ENCODE measurements at regions not wholly inside any gene's neighbourhood (a gene's known extent, or its start where the extent isn't known, plus 50 kb on each side); places are given as distances from the start of the nearest gene placed in this dataset.

DNA sequence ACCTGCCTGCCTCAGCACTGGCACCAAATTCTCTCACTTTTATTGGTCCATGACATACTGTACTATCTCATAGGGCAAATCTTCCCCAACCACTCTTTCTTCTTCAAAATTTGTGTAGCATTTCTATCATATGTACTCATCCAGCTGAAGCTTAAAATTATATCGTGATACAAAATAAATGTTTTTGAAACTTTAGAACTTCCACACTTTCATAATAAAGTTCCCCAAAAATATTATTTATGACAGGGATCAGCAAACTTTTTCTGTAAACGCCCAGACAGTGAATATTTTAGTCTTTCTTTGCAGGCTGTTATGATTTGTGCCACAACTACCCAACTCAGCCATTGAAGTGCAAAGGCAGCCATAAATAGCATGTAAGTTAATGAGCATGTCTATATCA lies 76.2 kb upstream of the POU3F3 start (continued):
- TF ChIP-seq, protein P1, sequence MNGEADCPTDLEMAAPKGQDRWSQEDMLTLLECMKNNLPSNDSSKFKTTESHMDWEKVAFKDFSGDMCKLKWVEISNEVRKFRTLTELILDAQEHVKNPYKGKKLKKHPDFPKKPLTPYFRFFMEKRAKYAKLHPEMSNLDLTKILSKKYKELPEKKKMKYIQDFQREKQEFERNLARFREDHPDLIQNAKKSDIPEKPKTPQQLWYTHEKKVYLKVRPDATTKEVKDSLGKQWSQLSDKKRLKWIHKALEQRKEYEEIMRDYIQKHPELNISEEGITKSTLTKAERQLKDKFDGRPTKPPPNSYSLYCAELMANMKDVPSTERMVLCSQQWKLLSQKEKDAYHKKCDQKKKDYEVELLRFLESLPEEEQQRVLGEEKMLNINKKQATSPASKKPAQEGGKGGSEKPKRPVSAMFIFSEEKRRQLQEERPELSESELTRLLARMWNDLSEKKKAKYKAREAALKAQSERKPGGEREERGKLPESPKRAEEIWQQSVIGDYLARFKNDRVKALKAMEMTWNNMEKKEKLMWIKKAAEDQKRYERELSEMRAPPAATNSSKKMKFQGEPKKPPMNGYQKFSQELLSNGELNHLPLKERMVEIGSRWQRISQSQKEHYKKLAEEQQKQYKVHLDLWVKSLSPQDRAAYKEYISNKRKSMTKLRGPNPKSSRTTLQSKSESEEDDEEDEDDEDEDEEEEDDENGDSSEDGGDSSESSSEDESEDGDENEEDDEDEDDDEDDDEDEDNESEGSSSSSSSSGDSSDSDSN (CRISPR knock-in tag; IDR thresholded peaks at IDR 0.05): no peak
- TF ChIP-seq RBAK (CRISPR knock-in tag; IDR thresholded peaks at IDR 0.05) (no peak), KAT2B (IDR thresholded peaks at IDR 0.05; ENCODE audit: borderline replicate concordance, low read depth, low read length) (no peak), YEATS4 (CRISPR knock-in tag; IDR thresholded peaks at IDR 0.05; ENCODE audit: borderline replicate concordance) (no peak), ZNF10 (CRISPR knock-in tag; IDR thresholded peaks at IDR 0.05; ENCODE audit: borderline replicate concordance, low read depth) (no peak), CHCHD3 (CRISPR knock-in tag; IDR thresholded peaks at IDR 0.05) (no peak), ATRX (CRISPR knock-in tag; IDR thresholded peaks at IDR 0.05; ENCODE audit: borderline replicate concordance) (no peak), FOXP1 (IDR thresholded peaks at IDR 0.05) (no peak), FOXP1 (CRISPR knock-in tag; IDR thresholded peaks at IDR 0.05) (no peak), HMGXB4 (CRISPR knock-in tag; IDR thresholded peaks at IDR 0.05; ENCODE audit: borderline replicate concordance in 1 of 2, low read depth in 1 of 2) (no peak)

GRCh38 chr2:104781151-104781550 lies 72.8 kb upstream of the POU3F3 start:
- no peaks in the 10 kb centered on the region for H4K20me1 ChIP-seq (ENCODE audit: insufficient read depth, low read length)
- in situ Hi-C loops (cut with HindIII; ENCODE audit: extremely low pct_ligation_motif_present, low pct_unique_long_range_greater_than_20kb): no loop called here
- H3K4me3 ChIP-seq (replicated peaks in 1 of 3; ENCODE audit: insufficient read depth in 1 of 3, low read depth in 2 of 3, low read length in 3 of 3): no peak overlapping the region
- POLR2A ChIA-PET: no interaction called here
- intact Hi-C loops (cut with micrococcal nuclease; ENCODE audit: unreplicated experiment): no loop called here
- BruUV-seq (replicated peaks): no TSS peak
- CTCF ChIA-PET (ENCODE audit: low intra/inter-chr PET ratio, low total read pairs): no interaction called here
- FAIRE-seq (no peak), ATAC-seq (no peak), DNase-seq (ENCODE audit: low spot score) (no peak)
- H3K27me3 ChIP-seq (ENCODE audit: control insufficient read depth in 1 of 2, insufficient read depth in 2 of 2, low read length in 2 of 2): peaks cover 0 to 19% of the 10 kb centered on the region in 2 experiments; a peak in 2 of 5 replicates
- H3K9ac ChIP-seq (ENCODE audit: insufficient read depth, low read depth, low read length): no peak overlapping the region
- no peaks in the 10 kb centered on the region for H3K79me2 ChIP-seq (ENCODE audit: insufficient read depth, low read length)
- H3K27ac ChIP-seq (ENCODE audit: extremely low read length, insufficient read depth, low read length): no peak overlapping the region
- H3K4me2 ChIP-seq (ENCODE audit: low read depth, low read length): no peak overlapping the region
- no peaks in the 10 kb centered on the region for H3K4me1 ChIP-seq (ENCODE audit: insufficient read depth, low read length)
- H3K36me3 ChIP-seq (replicated peaks in 1 of 2; ENCODE audit: control insufficient read depth in 1 of 2, insufficient read depth in 2 of 2, low read length in 2 of 2): no peaks in the 10 kb centered on the region
- no peak overlapping the region for H2AFZ ChIP-seq (ENCODE audit: low read length)
- no peaks in the 10 kb centered on the region for H3K9me3 ChIP-seq (ENCODE audit: low read length)
- TF ChIP-seq HNRNPK (IDR thresholded peaks at IDR 0.05; ENCODE audit: low read depth, low read length, poor library complexity, severe bottlenecking) (no peak), IKZF5 (CRISPR knock-in tag; IDR thresholded peaks at IDR 0.05) (no peak), PTBP1 (IDR thresholded peaks at IDR 0.05; ENCODE audit: low read depth, low read length, poor library complexity, severe bottlenecking) (no peak), ZNF260 (CRISPR knock-in tag; IDR thresholded peaks at IDR 0.05; ENCODE audit: borderline replicate concordance, low read depth) (no peak), NRL (CRISPR knock-in tag; IDR thresholded peaks at IDR 0.05; ENCODE audit: borderline replicate concordance) (no peak), ELF3 (CRISPR knock-in tag; IDR thresholded peaks at IDR 0.05) (no peak), KMT2B (CRISPR knock-in tag; IDR thresholded peaks at IDR 0.05) (no peak), ZNF253 (CRISPR knock-in tag; IDR thresholded peaks at IDR 0.05; ENCODE audit: borderline replicate concordance) (no peak), RARG (CRISPR knock-in tag; IDR thresholded peaks at IDR 0.05; ENCODE audit: low read depth) (no peak)
- TF ChIP-seq, protein P2, sequence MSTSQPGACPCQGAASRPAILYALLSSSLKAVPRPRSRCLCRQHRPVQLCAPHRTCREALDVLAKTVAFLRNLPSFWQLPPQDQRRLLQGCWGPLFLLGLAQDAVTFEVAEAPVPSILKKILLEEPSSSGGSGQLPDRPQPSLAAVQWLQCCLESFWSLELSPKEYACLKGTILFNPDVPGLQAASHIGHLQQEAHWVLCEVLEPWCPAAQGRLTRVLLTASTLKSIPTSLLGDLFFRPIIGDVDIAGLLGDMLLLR (CRISPR knock-in tag; IDR thresholded peaks at IDR 0.05): no peak

All from HepG2 (cell line).